ENCODE measurements at regions not wholly inside any gene's neighbourhood (a gene's known extent, or its start where the extent isn't known, plus 50 kb on each side); places are given as distances from the start of the nearest gene placed in this dataset.

DNA sequence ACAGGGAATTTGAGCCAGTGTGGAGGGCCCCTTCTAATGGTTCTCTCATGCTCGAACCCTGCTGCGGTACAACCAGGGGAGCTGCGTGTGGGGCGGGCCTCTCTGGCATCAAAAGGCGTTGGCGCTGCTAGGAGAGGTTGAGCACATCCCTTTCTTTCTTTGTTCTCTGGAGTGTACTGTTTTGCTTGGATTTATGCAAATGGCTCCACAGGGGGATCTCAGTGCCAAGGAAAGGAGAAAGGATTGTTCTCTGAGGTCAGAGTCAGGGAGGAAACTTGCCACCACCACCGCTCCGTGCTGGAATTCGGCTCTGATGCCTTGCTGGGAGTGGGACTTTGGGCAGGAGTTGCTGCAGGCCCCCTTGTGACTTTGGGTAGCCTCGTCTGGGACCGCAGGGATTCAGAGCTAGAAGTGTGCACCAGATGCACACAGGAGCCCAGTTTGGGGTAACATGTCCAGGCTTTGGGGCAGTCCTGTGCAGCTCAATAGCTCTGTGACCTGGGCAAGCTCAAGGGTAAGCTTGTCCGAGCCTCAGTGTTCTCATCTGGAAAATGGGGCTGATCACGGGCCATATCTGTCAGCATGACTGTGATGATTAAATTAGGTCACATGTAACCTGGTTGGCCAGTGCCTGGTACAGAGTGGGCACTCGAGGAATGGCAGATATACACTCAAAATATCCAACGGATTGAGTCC lies 353.0 kb upstream of the EEF2KMT start:
- TF ChIP-seq EZH2 (IDR thresholded peaks at IDR 0.05; ENCODE audit: borderline replicate concordance, low read depth, low read length, severe bottlenecking) = no peak
- no peak for TF ChIP-seq JUN (IDR thresholded peaks at IDR 0.05; ENCODE audit: borderline replicate concordance, insufficient read depth, insufficient read length, low read depth)
- no peak for TF ChIP-seq POLR2AphosphoS5 (IDR thresholded peaks at IDR 0.05; ENCODE audit: insufficient read depth, low read depth, low read length)
- TF ChIP-seq, protein P1, sequence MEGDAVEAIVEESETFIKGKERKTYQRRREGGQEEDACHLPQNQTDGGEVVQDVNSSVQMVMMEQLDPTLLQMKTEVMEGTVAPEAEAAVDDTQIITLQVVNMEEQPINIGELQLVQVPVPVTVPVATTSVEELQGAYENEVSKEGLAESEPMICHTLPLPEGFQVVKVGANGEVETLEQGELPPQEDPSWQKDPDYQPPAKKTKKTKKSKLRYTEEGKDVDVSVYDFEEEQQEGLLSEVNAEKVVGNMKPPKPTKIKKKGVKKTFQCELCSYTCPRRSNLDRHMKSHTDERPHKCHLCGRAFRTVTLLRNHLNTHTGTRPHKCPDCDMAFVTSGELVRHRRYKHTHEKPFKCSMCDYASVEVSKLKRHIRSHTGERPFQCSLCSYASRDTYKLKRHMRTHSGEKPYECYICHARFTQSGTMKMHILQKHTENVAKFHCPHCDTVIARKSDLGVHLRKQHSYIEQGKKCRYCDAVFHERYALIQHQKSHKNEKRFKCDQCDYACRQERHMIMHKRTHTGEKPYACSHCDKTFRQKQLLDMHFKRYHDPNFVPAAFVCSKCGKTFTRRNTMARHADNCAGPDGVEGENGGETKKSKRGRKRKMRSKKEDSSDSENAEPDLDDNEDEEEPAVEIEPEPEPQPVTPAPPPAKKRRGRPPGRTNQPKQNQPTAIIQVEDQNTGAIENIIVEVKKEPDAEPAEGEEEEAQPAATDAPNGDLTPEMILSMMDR (IDR thresholded peaks at IDR 0.05; ENCODE audit: extremely low read depth in 1 of 2, insufficient read depth in 1 of 2, low read depth in 1 of 2, low read length in 2 of 2) = no peak
- TF ChIP-seq MYC (IDR thresholded peaks at IDR 0.05; ENCODE audit: low read depth, low read length) = no peak
- no peak for TF ChIP-seq POLR2A (IDR thresholded peaks at IDR 0.05; ENCODE audit: low read depth, low read length)
- TF ChIP-seq GATA2 (IDR thresholded peaks at IDR 0.05; ENCODE audit: insufficient read depth, insufficient read length, low read depth, low read length) = no peak
- no peak for TF ChIP-seq FOS (IDR thresholded peaks at IDR 0.05; ENCODE audit: borderline replicate concordance, insufficient read depth, low read length)
- TF ChIP-seq MAX (IDR thresholded peaks at IDR 0.05; ENCODE audit: insufficient read depth, insufficient read length) = no peak
